Hematopoietic multipotent progenitor cell treated with erythropoietin and hydrocortisone succinate and interleukin-3 and kit ligand, for 15 days (in vitro differentiated cells): ENCODE measurements at regions not wholly inside any gene's neighbourhood (a gene's known extent, or its start where the extent isn't known, plus 50 kb on each side); places are given as distances from the start of the nearest gene placed in this dataset.

ENCODE experiments used
- DNase-seq: peaks from one replicate; pipeline ENCODE4 v3.0.0-alpha.2; 2015; ENCODE audit warnings: low spot score

GRCh38 chr13:90070362-90070761 lies 1277.1 kb upstream of the MIR17HG start:
- DNase-seq, result no peak

- DNase-seq, result no peak
Measured at GRCh38 chr13:90070837-90071525, 1276.5 kb upstream of the MIR17HG start.

- DNase-seq, result no peak
Measured at GRCh38 chr13:90084684-90085290, 1262.7 kb upstream of the MIR17HG start.

- no peak for DNase-seq
Measured at GRCh38 chr13:90089051-90089450, 1258.4 kb upstream of the MIR17HG start.

- DNase-seq, result no peak
Measured at GRCh38 chr13:90091611-90092010, 1255.9 kb upstream of the MIR17HG start.

GRCh38 chr13:90094357-90094756 lies 1253.1 kb upstream of the MIR17HG start:
- no peak for DNase-seq

GRCh38 chr13:90098577-90098976 lies 1248.9 kb upstream of the MIR17HG start:
- DNase-seq, result no peak

GRCh38 chr13:90099847-90100246 lies 1247.6 kb upstream of the MIR17HG start:
- DNase-seq, result no peak

- no peak for DNase-seq
Measured at GRCh38 chr13:90103099-90103784, 1244.2 kb upstream of the MIR17HG start.

- DNase-seq, result no peak
Measured at GRCh38 chr13:90104764-90105163, 1242.7 kb upstream of the MIR17HG start.

GRCh38 chr13:90105276-90105675 lies 1242.2 kb upstream of the MIR17HG start:
- DNase-seq, result no peak

- no peak for DNase-seq
Measured at GRCh38 chr13:90105849-90106496, 1241.5 kb upstream of the MIR17HG start.

GRCh38 chr13:90107661-90108060 lies 1239.8 kb upstream of the MIR17HG start:
- DNase-seq, result no peak

GRCh38 chr13:90108547-90108946 lies 1238.9 kb upstream of the MIR17HG start:
- DNase-seq, result no peak

GRCh38 chr13:90116121-90116520 lies 1231.4 kb upstream of the MIR17HG start:
- no peak for DNase-seq

GRCh38 chr13:90118467-90119071 lies 1228.9 kb upstream of the MIR17HG start:
- no peak for DNase-seq

GRCh38 chr13:90120026-90120425 lies 1227.5 kb upstream of the MIR17HG start:
- DNase-seq, result no peak

GRCh38 chr13:90121784-90122183 lies 1225.7 kb upstream of the MIR17HG start:
- DNase-seq, result no peak

- no peak for DNase-seq
Measured at GRCh38 chr13:90122531-90122930, 1225.0 kb upstream of the MIR17HG start.

- no peak for DNase-seq
Measured at GRCh38 chr13:90135558-90135957, 1211.9 kb upstream of the MIR17HG start.

GRCh38 chr13:90142251-90142650 lies 1205.2 kb upstream of the MIR17HG start:
- no peak for DNase-seq

- DNase-seq, result no peak
Measured at GRCh38 chr13:90154311-90154960, 1193.1 kb upstream of the MIR17HG start.
